ENCODE measurements at regions not wholly inside any gene's neighbourhood (a gene's known extent, or its start where the extent isn't known, plus 50 kb on each side); places are given as distances from the start of the nearest gene placed in this dataset.
"Not testable (repeated sequence)": the region's sequence is repeated elsewhere in the genome, so short reads cannot be mapped to it uniquely, and the experiment has no call there.

- no peak for DNase-seq
These were observed 1317.4 kb upstream of the CDH9 start for GRCh38 chr5:28355831-28356230.

DNA sequence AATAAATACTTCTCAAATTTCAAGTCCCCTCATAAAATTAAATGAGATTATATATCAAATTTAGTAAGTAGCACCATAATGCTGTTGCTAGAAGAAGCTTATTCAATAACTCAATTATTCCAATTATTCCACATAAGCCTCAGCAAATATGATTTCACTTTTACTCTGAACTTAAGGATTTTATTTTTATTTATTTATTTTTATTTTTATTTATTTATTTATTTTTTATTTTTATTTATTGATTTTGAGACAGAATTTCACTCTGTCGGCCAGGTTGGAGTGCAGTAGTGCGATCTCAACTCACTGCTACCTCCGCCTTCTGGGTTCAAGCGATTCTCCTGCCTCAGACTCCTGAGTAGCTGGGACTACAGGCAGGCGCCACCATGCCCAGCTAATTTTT lies 1308.3 kb upstream of the CDH9 start:
- no peak for DNase-seq

DNA sequence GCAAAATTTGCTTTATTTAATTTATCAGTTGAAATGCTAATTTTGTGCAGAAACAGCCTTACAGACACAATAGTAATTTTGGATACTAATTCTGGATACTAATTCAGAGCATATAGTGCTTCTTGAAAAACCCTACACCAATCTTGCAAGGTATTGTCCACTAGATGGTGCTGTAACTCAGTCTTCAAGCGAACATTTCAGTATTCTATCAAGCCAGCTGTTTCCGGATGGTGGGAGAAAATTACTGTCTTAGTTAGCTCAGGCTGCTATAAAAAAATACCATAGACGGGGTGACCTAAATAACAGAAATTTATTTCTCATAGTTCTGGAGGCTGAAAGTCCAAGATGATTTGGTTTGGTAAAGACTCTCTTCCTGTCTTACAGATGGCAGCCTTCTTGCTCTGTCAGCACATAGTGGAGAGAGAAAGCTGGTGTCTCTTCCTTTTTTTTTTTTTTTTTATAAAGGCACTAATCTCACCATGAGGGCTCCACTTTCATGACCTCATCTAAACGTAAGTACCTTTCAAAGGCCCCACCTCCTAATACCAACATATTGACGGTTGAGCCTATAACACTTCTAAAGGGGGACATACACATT lies 1306.5 kb upstream of the CDH9 start:
- DNase-seq, result no peak

- DNase-seq, result no peak
These were observed 1290.8 kb upstream of the CDH9 start for GRCh38 chr5:28329176-28329575.

DNA sequence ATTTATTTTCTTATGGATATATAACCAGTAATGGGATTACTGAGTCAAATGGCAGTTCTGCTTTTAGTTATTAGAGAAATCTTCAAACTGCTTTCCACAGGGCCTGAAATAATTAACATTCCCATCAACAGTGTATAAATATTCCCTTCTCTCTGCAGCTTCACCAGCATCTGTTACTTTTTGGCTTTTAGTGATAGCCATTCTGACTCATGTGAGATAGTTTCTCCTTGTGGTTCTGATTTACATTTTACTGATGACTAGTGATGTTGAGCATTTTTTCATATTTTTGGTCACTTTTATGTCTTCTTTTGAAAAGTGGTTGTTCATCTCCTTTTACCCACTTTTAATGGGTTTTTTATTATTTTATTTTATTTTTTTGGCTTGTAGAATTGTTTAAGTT lies 1290.3 kb upstream of the CDH9 start:
- DNase-seq, result no peak

- no peak for DNase-seq
These were observed 1285.8 kb upstream of the CDH9 start for GRCh38 chr5:28324174-28324573.

DNA sequence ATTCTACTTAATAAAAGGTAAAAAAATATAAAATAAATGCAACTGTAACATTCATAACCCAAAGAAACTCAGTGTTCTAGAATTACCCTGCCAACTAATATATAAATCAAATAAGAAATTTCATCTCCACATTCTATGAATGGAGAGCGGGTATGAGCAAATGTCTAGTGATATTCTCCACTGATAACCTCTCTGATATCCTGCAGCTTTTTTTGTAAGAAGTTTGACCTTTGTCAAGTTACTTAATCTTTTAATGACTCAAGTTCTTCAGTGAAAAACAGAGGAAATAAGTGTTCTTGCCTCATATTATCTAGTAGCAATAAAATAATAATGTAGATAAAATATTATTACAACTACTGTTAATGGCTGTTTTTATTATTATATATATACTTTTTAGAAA lies 1275.6 kb upstream of the CDH9 start:
- no peak for DNase-seq

DNA sequence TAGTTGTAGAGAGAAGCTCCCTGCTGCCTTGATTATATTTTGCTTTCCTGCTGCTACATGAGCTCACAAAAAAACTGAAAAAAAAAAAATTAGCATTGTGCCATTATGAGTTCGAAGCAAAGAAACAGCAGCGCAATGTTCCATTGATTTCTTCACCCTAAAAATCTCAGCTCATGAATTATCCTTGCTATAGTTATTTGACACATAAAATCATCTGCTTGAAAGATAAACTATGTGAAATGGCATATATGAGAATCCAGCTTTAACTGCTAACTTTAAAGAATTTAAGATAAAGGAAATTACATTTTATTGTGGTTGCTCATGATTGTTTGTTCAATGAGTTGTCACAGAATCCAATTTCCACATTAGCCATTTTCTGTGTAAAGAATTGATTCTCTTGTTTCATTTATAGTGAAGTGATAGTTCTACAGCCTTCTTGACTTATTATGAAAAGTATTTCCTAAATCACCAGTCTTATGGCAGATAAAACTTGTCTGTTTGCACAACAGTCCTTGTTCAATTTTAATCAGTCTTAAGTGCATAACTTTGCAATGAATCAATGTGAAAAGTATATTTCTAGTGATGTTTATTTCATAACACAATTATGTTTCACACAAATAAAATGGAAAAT lies 1275.0 kb upstream of the CDH9 start:
- no peak for DNase-seq

- no peak for DNase-seq
These were observed 1272.3 kb upstream of the CDH9 start for GRCh38 chr5:28310696-28311095.

- DNase-seq, result no peak
These were observed 1267.5 kb upstream of the CDH9 start for GRCh38 chr5:28305891-28306290.

- no peak for DNase-seq
These were observed 1263.3 kb upstream of the CDH9 start for GRCh38 chr5:28301712-28302111.

DNA sequence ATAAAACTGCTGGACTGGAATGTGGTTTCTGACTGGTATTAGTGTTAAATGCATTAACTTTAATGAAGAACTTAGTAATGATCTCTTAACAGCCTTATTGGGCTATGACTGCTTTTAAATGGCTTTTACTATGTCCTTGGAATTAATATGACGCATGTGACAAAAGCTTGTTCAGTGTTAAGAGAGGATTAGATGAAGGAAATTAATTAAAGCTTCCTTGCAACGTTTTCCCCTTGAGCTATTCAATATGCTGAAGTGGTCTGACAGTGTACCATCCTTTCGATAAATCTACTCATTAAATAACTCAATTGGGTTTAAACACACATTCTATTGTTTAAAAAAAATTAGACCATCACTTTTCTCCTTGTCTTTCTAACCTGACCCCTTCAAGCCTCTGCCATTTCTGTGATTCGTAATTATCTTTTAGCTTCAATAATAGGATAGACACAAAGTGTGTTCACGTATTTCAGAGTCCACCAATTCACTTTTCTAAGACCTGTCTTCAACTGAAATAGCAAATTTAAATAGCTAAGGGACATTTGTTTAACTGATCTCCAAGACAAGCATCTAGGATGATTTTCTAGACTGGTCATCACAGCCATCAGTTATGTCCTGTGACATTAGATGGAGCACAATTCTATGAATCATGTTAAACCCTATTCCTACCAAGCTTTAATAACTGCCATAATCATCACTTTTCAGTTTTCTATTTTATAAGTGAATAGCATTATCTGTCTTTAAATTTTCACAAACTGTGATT lies 1258.0 kb upstream of the CDH9 start:
- no peak for DNase-seq

DNA sequence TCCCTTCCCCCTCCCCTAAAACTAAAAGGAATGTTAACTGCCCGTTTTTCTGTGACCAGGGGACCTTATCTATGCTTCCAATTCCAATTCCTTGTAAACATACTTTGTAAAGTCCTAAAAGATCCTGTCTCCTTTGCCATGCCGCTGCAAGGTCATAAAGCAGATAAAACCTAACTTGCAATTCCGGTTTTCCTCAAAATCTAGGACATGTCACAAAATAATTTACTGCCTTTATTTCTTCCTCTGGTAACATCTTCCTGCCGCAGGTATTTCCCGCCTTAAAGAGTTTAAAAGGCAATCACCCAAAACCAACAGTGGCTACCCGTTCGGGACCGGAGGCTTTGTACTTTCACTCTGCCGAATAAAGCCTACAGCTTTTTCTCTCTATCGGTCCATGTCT lies 1248.6 kb upstream of the CDH9 start:
- not testable (repeated sequence) for DNase-seq

DNA sequence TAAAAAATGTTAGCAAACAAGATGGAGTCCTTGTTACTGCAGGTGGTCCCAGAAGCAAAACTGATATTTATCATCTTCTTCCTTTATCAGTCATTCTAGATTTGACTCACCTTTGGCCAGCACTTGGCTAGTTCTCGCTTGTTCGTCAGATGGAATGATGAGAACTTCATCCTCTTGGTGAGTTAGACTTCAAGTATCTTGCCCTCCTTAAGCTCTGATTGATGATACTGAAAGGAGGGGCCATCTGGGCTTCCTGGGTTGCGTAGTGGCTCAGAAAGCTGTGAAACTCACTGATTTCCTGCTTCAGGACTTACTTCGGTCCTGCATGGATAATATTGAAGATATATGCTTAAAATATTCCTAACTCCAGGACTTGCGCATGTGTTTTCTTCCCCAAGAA lies 1248.2 kb upstream of the CDH9 start:
- DNase-seq, result no peak

DNA sequence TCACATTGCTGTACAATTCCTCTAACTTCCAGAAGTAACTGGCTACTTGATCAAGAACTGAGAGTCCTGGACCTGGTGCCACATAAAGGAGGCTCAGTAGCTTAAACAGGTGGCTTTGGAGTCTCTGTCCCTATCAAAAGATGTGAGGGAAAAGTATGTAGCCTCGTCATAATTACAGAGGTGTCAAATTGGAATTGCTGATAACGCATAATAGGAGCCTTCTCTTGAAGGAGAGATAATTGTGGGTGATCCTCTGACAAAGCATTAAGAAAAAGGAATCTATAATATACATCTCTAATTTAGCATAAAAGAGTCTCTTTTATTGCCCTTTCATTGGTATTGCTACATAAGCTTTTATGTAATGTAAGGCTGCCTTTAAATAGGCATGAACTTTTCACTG lies 1246.4 kb upstream of the CDH9 start:
- no peak for DNase-seq

- DNase-seq, result no peak
These were observed 1243.0 kb upstream of the CDH9 start for GRCh38 chr5:28281351-28281750.

DNA sequence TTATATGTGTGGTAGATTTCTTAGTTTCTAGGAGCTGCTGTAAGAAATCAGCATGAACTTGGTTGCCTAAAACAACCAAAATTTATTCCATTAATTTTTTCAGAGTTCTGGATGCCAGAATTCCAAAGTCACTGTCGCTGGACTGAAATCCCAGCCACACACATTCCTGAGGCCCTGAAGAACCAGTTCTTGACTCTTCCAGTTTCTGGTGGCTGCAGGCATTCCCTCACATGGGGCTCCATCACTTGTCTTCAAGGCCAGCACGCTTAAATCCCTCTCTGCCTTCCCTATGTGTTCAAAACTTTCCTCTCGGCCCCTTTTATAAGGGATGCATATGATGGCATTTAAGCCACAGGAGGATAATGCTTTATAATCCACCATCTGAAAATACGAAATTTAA lies 1237.5 kb upstream of the CDH9 start:
- no peak for DNase-seq

DNA sequence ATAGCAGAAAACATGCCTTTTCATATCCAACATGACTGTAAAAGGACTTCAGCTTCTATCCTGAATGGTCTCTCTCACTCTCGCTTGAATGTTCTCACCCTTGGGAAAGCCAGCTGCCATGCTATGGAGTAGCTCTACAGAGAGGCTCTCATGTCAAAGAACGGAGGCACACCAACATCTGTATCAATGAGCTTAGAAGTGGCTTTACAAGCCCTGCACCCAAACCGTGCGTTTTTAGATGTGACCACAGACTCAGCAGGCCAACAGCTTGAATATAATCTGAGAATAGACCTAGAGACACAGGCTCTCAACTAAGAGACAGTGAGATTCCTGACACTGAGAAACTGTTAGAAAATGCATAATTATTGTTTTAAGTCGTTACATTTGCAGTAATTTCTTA lies 1231.6 kb upstream of the CDH9 start:
- no peak for DNase-seq

DNA sequence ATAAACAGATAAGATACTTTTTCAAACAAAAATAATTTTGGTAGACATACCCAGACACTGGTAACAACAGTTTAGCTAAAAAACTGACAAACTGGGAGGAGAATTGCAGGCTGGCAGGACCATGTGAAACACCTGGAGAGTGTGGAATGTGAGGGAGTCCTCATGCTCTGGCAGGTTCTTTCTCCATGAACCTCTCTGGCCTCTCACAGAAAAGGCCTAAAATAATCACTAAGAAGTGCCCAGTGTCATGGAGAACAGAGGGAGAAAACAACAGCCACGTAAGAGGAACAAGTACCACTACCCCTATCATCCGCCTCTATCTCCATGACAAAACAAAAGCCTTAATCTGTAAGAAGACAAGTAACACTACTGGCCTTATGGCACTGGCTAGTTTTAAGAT lies 1227.5 kb upstream of the CDH9 start:
- DNase-seq, result no peak

DNA sequence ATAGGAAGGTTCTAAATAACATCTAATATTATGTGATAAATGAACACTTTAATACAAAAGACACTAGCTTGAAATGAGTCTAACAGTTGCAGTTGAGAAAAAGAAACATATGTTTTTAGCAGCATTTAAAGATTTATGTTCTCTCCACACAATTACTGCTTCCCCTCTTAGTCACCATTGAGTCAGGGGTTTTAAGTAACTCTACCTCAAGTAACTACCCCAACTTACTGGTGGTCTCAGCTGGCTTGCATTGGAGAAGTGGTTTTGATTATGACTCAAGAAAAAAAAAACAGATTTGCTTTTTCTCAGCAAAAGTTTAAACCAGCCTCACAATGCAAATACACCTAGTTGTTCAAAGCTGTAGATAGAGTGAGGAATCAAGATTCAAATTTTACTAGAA lies 1216.5 kb upstream of the CDH9 start:
- DNase-seq, result no peak

- no peak for DNase-seq
These were observed 1215.0 kb upstream of the CDH9 start for GRCh38 chr5:28253431-28253830.

DNA sequence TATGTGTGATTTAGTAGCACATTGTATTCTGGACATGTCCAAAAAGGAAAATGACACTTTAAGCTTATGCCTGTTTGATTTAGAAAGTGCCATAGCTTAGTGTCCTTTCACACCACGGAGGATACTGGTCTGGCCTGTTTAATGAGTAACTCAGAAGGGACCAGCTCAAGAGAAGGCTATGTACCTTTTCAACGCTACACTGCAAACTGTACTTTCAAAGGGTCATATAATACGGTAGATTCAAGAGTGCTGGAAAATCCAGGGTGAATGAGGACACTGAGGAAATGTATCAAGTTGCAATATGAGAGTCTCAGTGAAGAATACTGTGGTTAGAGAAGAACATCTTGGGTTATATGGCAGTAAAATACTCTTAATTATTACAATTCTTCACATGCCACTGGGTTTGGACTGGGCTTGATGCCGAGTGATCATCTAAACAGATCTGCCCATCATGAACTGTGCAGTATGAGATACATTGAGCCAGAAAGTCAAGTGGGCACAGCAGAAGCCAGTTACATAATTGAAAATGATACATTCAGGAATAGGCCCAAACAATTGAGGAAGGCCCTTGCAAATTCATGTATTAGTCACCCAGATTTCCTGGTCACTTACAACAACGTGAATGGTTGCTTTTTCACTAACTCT lies 1211.5 kb upstream of the CDH9 start:
- DNase-seq, result no peak

DNA sequence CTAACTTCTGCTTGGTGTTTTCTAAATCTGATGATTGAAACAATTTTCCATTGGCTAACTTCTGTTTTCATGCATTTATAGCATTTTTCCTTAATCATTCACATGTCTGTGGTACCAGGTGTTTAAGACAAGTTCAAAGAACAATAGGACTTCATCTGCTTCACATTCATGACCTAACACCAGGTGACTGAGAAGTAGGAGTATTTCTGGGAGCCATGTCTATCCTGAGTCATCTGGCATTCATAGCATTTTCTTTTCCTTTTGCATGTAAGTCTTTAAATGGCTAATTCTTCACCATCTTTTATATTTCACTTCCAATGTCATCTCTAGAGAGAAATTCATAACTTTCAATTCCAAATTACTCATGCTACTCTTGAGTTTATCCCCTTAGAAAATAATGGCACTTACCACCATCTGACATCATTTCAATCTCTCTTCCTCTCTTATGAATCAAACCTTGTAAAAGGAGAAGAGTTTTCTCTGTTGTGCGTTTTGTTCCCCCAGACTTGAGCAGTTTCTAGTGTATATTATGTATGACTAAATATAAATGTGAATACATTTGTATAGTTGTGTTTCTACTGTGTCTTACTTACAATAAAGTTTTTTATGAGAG lies 1196.1 kb upstream of the CDH9 start:
- no peak for DNase-seq

DNA sequence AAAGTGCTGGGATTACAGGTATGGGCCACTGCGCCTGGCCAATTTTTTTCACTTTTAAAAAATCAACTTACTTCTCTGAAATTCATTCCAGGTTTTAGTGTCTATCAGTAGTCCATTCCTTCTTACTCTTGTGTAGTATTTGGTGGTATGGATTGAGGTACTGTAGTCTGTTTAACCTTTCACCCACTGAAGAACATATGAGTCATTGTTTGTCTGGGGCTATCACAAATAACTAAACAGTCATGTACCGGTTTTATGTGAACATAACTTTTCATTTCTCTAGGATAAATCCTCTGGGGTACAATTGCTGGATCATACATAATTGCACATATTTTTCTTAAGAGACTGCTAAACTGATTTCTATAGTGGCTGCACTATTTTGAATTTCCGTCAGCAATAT lies 1188.0 kb upstream of the CDH9 start:
- DNase-seq, result no peak

Data from T-helper 1 cell (primary cell).